Stimulated activated CD4-positive, alpha-beta T cell treated with anti-CD3 and anti-CD28 coated beads, Interleukin-12 subunit alpha, Interleukin-12 subunit beta, amount 100 ng/mL, for 24 hours (primary cell): ENCODE measurements at regions not wholly inside any gene's neighbourhood (a gene's known extent, or its start where the extent isn't known, plus 50 kb on each side); places are given as distances from the start of the nearest gene placed in this dataset.

Experiments
- DNase-seq, 2 experiments: peaks; one replicate each; pipeline ENCODE4 v3.0.0-alpha.2; 2020; ENCODE audit warnings: low read depth in 2 of 2

- no peak for DNase-seq
Measured at GRCh38 chr1:222370081-222370912, 177.6 kb downstream of the HHIPL2 start.

GRCh38 chr1:222369148-222369547, 178.8 kb downstream of the HHIPL2 start:
- DNase-seq = no peak

- DNase-seq = no peak
Measured at GRCh38 chr1:222358100-222358499, 189.8 kb downstream of the HHIPL2 start.

- DNase-seq = no peak
Measured at GRCh38 chr1:222357252-222357651, 190.7 kb downstream of the HHIPL2 start.

- DNase-seq = no peak
Measured at GRCh38 chr1:222347627-222348026, 200.3 kb downstream of the HHIPL2 start.

- no peak for DNase-seq
Measured at GRCh38 chr1:222346955-222347354, 200.9 kb downstream of the HHIPL2 start.

- no peak for DNase-seq
Measured at GRCh38 chr1:222339376-222339947, 208.4 kb downstream of the HHIPL2 start.

GRCh38 chr1:222335586-222335985, 212.3 kb downstream of the HHIPL2 start:
- no peak for DNase-seq

- DNase-seq = no peak
Measured at GRCh38 chr1:222334026-222334680, 213.8 kb downstream of the HHIPL2 start.

GRCh38 chr1:222331765-222332164, 216.1 kb downstream of the HHIPL2 start:
- no peak for DNase-seq

- no peak for DNase-seq
Measured at GRCh38 chr1:222331340-222331739, 216.6 kb downstream of the HHIPL2 start.

- no peak for DNase-seq
Measured at GRCh38 chr1:222329493-222330045, 218.3 kb downstream of the HHIPL2 start.

GRCh38 chr1:222326710-222327036, 221.2 kb downstream of the HHIPL2 start:
- no peak for DNase-seq

GRCh38 chr1:222326006-222326709, 221.7 kb downstream of the HHIPL2 start:
- no peak for DNase-seq

- DNase-seq = no peak
Measured at GRCh38 chr1:222325506-222325905, 222.4 kb downstream of the HHIPL2 start.

GRCh38 chr1:222314839-222315238, 233.1 kb downstream of the HHIPL2 start:
- DNase-seq = no peak

GRCh38 chr1:222310836-222311235, 237.1 kb downstream of the HHIPL2 start:
- DNase-seq = no peak

- no peak for DNase-seq
Measured at GRCh38 chr1:222307621-222308020, 240.3 kb downstream of the HHIPL2 start.

GRCh38 chr1:222306512-222306911, 241.4 kb downstream of the HHIPL2 start:
- DNase-seq = no peak

GRCh38 chr1:222306011-222306410, 241.9 kb downstream of the HHIPL2 start:
- DNase-seq = no peak

- no peak for DNase-seq
Measured at GRCh38 chr1:222301652-222302051, 246.3 kb downstream of the HHIPL2 start.

- DNase-seq = no peak
Measured at GRCh38 chr1:222299524-222299923, 248.4 kb downstream of the HHIPL2 start.
